Progenitor cell of endocrine pancreas (in vitro differentiated cells): ENCODE measurements at regions not wholly inside any gene's neighbourhood (a gene's known extent, or its start where the extent isn't known, plus 50 kb on each side); places are given as distances from the start of the nearest gene placed in this dataset.
"Not testable (repeated sequence)": the region's sequence is repeated elsewhere in the genome, so short reads cannot be mapped to it uniquely, and the experiment has no call there.

Experiments used
- DNase-seq: peaks from one replicate; pipeline ENCODE4 v3.0.0; 2021; ENCODE audit warnings: low spot score; ENCODE audit not compliant: unreplicated experiment
- H3K27ac Mint-ChIP-seq: 2 replicates; pipeline ENCODE4 v1.8.0; 2021; ENCODE audit warnings: mild to moderate bottlenecking, moderate library complexity, mixed read lengths
- H3K27me3 Mint-ChIP-seq: 2 replicates; pipeline ENCODE4 v1.8.0; 2021; ENCODE audit warnings: mixed read lengths
- H3K36me3 Mint-ChIP-seq: 2 replicates; pipeline ENCODE4 v1.8.0; 2022; ENCODE audit warnings: mixed read lengths; ENCODE audit not compliant: insufficient read depth
- H3K4me1 Mint-ChIP-seq: 2 replicates; pipeline ENCODE4 v1.8.0; 2021; ENCODE audit warnings: low read depth, mixed read lengths
- H3K4me3 Mint-ChIP-seq: 2 replicates; pipeline ENCODE4 v1.8.0; 2021; ENCODE audit warnings: low read depth, mild to moderate bottlenecking, moderate library complexity, mixed read lengths
- H3K9me3 Mint-ChIP-seq: 2 replicates; pipeline ENCODE4 v1.8.0; 2021; ENCODE audit warnings: low read depth, mixed read lengths
- TF ChIP-seq, protein P1 (sequence below): fragments of 200-600 bp; sonication (generic); IDR thresholded peaks from one replicate; pipeline ENCODE4 v1.5.0; 2021; ENCODE audit warnings: antibody characterized with exemption, mild to moderate bottlenecking; ENCODE audit not compliant: unreplicated experiment

- Mint-ChIP-seq H3K4me3 (no peak overlapping the region), H3K36me3 (no peaks in the 10 kb centered on the region), H3K27me3 (no peaks in the 10 kb centered on the region), H3K27ac (no peak overlapping the region), H3K4me1 (peaks cover 3% of the 10 kb centered on the region), H3K9me3 (no peaks in the 10 kb centered on the region)
- TF ChIP-seq, protein P1, sequence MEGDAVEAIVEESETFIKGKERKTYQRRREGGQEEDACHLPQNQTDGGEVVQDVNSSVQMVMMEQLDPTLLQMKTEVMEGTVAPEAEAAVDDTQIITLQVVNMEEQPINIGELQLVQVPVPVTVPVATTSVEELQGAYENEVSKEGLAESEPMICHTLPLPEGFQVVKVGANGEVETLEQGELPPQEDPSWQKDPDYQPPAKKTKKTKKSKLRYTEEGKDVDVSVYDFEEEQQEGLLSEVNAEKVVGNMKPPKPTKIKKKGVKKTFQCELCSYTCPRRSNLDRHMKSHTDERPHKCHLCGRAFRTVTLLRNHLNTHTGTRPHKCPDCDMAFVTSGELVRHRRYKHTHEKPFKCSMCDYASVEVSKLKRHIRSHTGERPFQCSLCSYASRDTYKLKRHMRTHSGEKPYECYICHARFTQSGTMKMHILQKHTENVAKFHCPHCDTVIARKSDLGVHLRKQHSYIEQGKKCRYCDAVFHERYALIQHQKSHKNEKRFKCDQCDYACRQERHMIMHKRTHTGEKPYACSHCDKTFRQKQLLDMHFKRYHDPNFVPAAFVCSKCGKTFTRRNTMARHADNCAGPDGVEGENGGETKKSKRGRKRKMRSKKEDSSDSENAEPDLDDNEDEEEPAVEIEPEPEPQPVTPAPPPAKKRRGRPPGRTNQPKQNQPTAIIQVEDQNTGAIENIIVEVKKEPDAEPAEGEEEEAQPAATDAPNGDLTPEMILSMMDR, result no peak
- no peak for DNase-seq
These were observed 346.2 kb downstream of the ZBBX start for GRCh38 chr3:167033866-167034265.

DNA sequence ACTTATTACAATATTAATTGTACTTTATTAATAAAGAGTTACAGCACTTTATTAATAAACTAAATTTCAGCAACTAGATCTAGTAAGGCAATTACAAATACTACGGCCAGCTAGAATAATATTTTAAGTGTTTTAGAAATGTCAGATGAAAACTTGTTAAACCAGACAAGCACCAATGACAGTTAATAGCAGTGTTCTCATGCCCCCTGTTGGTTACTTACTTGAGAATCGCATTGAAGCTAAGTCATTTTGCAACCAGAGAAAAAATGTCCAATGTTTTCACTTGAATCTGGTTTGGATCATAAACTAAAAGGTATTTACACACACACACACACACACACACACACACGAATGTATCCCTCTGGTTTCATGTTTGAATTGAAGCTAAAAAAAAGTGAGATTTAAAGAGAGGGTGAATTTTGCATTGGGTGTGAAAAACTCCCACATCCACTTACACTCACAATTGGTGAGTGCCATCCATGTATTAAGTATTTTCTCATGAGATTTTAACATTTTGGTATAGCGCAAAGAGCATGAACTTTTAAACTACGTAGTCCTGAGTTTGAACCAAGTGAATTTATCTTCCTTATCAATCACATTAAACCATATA is 347.7 kb downstream of the ZBBX start:
- TF ChIP-seq, protein P1, result peak; percentile 74
- H3K27me3 Mint-ChIP-seq, result no peaks in the 10 kb centered on the region
- H3K4me3 Mint-ChIP-seq, result no peak overlapping the region

DNA sequence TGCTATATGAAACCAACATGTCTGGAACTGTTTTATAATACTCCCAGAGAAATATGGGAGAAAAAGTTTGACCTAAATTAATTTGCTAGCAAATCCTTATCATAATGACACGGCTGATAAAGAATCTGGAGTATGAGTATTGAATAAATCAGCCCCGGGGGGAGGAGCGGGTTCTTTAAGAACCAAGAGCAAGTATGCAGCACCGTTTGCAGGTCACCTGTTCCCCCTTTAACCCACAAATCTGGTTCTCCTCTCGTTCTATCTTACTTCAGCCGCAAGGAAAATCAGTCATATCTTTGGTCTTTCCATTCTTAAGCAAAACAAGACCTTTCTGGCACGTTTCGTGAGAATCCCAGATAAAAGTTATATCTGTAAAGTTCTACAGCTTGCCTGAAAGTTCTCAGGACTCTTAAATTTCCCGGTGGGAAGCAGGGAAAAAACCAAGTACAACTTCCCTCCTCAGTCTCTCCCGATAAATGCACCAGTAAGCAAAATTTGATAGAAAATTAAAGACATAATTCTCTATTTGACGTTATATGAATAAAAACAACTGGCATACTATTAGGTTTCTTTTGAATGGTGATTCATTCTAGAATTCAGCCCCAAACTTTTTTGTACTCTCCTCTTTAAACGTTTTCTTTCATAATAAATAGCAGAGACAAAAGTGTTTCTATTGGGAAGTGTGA is 348.6 kb downstream of the ZBBX start:
- H3K4me3 Mint-ChIP-seq, result no peak overlapping the region
- H3K9me3 Mint-ChIP-seq, result no peaks in the 10 kb centered on the region
- TF ChIP-seq, protein P1, result no peak
- no peaks in the 10 kb centered on the region for H3K36me3 Mint-ChIP-seq
- H3K4me1 Mint-ChIP-seq, result peaks cover 3% of the 10 kb centered on the region
- no peaks in the 10 kb centered on the region for H3K27me3 Mint-ChIP-seq
- DNase-seq, result no peak
- H3K27ac Mint-ChIP-seq, result no peak overlapping the region

More for the DNA sequence above, 347.7 kb downstream of the ZBBX start:
- H3K4me1 Mint-ChIP-seq, result peaks cover 3% of the 10 kb centered on the region
- DNase-seq, result no peak
- H3K9me3 Mint-ChIP-seq, result no peaks in the 10 kb centered on the region
- no peaks in the 10 kb centered on the region for H3K36me3 Mint-ChIP-seq
- H3K27ac Mint-ChIP-seq, result no peak overlapping the region

DNA sequence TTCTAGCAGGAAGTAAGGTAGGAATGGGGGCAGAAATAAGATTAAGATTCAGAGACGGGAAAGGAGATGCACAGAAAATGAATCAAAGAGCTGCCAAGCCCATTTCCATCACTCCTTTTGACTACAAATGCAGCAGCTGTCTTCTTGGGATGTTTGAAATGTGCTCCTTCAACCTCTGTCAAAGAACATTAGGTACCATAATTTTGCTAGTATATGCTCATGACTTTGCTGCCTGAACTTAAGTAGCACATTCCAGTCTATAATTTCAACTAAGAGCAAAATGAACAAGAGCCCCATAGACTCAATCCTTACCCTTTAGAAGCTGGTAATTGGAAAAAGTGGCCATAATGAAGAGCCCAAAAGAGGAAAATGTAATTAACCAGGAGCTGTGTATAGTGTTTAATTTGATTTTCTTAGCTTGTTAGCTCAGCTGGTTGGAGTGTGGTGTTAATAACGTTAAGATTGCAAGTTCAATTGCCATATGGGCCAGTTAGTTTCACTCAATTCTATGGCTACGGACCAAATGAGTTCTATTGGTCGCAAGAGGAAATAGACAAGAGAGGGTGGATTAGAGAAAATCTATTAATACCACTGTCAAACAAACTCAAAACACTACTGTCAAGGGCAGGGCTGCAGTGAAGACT is 349.9 kb downstream of the ZBBX start:
- no peaks in the 10 kb centered on the region for H3K36me3 Mint-ChIP-seq
- no peaks in the 10 kb centered on the region for H3K27me3 Mint-ChIP-seq
- H3K27ac Mint-ChIP-seq, result no peak overlapping the region
- H3K4me1 Mint-ChIP-seq, result peaks cover 3% of the 10 kb centered on the region
- H3K9me3 Mint-ChIP-seq, result no peaks in the 10 kb centered on the region
- TF ChIP-seq, protein P1, result no peak
- H3K4me3 Mint-ChIP-seq, result no peak overlapping the region
- DNase-seq, result no peak

GRCh38 chr3:167019503-167019902 is 360.6 kb downstream of the ZBBX start:
- not testable (repeated sequence) for H3K4me3 Mint-ChIP-seq, H3K27ac Mint-ChIP-seq, DNase-seq, H3K27me3 Mint-ChIP-seq, H3K4me1 Mint-ChIP-seq, H3K36me3 Mint-ChIP-seq, H3K9me3 Mint-ChIP-seq

GRCh38 chr3:167018591-167019111 is 361.4 kb downstream of the ZBBX start:
- H3K4me1 Mint-ChIP-seq, DNase-seq, H3K27ac Mint-ChIP-seq, H3K36me3 Mint-ChIP-seq, H3K27me3 Mint-ChIP-seq, H3K9me3 Mint-ChIP-seq, H3K4me3 Mint-ChIP-seq: not testable (repeated sequence)
